Nephron progenitor cell (in vitro differentiated cells): ENCODE measurements at regions not wholly inside any gene's neighbourhood (a gene's known extent, or its start where the extent isn't known, plus 50 kb on each side); places are given as distances from the start of the nearest gene placed in this dataset.

Experiments used
- DNase-seq: peaks from one replicate; pipeline ENCODE4 v3.0.0; 2021
- H3K27ac Mint-ChIP-seq: 2 replicates; pipeline ENCODE4 v1.8.0; 2021; ENCODE audit warnings: mild to moderate bottlenecking, moderate library complexity, mixed read lengths
- H3K27me3 Mint-ChIP-seq: 2 replicates; pipeline ENCODE4 v1.8.0; 2021; ENCODE audit warnings: mild to moderate bottlenecking, low read depth, mixed read lengths; ENCODE audit not compliant: poor library complexity
- H3K36me3 Mint-ChIP-seq: 2 replicates; pipeline ENCODE4 v1.8.0; 2021; ENCODE audit warnings: low read depth, mixed read lengths
- H3K4me1 Mint-ChIP-seq: 2 replicates; pipeline ENCODE4 v1.8.0; 2021; ENCODE audit warnings: mixed read lengths
- H3K4me3 Mint-ChIP-seq: 2 replicates; pipeline ENCODE4 v1.8.0; 2021; ENCODE audit warnings: mild to moderate bottlenecking, moderate library complexity, mixed read lengths
- H3K9me3 Mint-ChIP-seq: 2 replicates; pipeline ENCODE4 v1.8.0; 2021; ENCODE audit warnings: mild to moderate bottlenecking, moderate library complexity, mixed read lengths
- TF ChIP-seq, protein P1 (sequence below): fragments of 200-600 bp; sonication (generic); IDR thresholded peaks from 2 replicates; pipeline ENCODE4 v1.5.0; 2021; ENCODE audit warnings: antibody characterized with exemption

DNA sequence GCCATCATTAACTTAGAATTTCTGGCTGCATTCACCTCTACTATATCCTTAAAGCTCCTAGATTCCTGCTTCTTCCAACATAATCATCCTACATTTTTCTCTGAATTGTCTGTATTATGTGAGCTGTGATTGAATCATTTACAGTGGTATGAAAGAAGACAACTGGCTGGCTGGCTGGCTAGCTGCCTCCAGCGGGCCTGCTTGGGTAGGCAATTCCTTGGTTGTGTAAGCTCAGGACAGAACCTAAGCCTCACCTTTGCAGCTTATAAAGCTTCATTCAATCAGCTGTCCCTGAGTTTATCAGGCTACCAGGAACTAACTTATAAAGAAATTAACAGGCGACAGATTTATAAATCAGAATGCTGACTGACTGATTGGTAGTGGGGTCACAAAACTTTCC, 162.7 kb upstream of the NR3C1 start:
- H3K4me1 Mint-ChIP-seq: peaks cover 7% of the 10 kb centered on the region
- no peak for DNase-seq
- TF ChIP-seq, protein P1, sequence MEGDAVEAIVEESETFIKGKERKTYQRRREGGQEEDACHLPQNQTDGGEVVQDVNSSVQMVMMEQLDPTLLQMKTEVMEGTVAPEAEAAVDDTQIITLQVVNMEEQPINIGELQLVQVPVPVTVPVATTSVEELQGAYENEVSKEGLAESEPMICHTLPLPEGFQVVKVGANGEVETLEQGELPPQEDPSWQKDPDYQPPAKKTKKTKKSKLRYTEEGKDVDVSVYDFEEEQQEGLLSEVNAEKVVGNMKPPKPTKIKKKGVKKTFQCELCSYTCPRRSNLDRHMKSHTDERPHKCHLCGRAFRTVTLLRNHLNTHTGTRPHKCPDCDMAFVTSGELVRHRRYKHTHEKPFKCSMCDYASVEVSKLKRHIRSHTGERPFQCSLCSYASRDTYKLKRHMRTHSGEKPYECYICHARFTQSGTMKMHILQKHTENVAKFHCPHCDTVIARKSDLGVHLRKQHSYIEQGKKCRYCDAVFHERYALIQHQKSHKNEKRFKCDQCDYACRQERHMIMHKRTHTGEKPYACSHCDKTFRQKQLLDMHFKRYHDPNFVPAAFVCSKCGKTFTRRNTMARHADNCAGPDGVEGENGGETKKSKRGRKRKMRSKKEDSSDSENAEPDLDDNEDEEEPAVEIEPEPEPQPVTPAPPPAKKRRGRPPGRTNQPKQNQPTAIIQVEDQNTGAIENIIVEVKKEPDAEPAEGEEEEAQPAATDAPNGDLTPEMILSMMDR: no peak
- H3K36me3 Mint-ChIP-seq: no peaks in the 10 kb centered on the region
- H3K9me3 Mint-ChIP-seq: no peaks in the 10 kb centered on the region
- no peaks in the 10 kb centered on the region for H3K27me3 Mint-ChIP-seq
- H3K27ac Mint-ChIP-seq: no peak overlapping the region
- H3K4me3 Mint-ChIP-seq: no peak overlapping the region

DNA sequence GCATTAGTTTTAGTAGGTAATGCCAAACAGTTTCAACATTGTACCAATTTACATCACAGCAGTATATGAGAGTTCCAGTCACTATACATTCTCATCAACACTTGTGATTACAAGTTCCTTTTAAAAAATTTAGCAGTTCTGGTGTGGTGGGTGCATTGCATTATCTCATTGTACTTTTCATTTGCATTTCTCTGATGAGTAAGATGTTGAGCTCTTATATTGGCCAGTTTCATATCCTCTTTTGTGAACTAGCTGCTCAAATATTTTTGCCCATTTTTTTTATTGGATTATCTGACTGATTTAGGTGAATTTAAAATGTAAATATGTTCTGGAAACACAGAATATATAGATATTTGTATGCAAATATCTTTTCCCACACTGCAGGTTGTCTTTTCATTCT, 160.9 kb upstream of the NR3C1 start:
- Mint-ChIP-seq H3K36me3 (no peaks in the 10 kb centered on the region), H3K9me3 (no peaks in the 10 kb centered on the region), H3K4me3 (no peak overlapping the region), H3K4me1 (no peaks in the 10 kb centered on the region), H3K27me3 (no peaks in the 10 kb centered on the region), H3K27ac (no peak overlapping the region)
- no peak for DNase-seq
- TF ChIP-seq, protein P1: no peak

DNA sequence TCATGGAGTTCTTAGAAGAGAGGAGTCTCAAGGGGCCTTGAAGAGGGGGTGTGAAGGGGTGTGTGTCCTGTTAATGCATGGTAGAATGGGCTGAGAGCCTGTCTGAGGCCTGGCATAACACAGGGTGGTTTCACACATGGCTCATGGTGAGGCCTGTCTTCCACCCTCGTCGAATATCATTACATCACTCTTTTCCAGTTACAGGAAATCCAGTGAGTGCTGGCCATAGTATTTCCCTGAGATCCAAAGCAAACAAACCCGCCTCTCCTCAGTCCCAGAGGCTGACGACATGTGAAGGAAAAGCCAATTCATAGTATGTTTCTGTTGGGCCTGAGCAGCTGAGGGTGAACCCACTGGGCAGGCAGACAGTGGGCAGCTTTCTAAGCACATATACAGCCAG, 159.4 kb upstream of the NR3C1 start:
- Mint-ChIP-seq H3K4me3 (no peak overlapping the region), H3K36me3 (no peaks in the 10 kb centered on the region), H3K4me1 (peaks cover 4% of the 10 kb centered on the region), H3K27ac (no peak overlapping the region), H3K9me3 (no peaks in the 10 kb centered on the region), H3K27me3 (no peaks in the 10 kb centered on the region)
- TF ChIP-seq, protein P1: no peak
- DNase-seq: no peak

DNA sequence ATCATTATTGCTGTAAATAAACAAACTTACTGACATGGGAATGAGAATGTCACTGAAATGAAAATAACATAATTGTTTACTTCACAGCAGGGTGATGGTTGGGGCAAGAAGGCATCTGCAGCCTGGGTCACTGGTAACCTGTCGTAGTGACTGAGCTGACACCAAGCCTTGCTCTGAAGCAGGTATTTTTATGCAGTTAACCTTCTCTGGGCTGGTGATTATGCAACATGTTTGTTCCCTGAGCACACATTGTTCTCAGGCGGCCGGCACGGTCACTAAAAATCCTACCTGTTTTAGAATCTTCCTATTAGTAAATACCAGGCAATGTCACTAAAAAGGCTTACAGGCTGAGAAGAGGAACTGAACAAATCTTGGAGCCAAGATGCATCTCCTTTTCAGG, 157.7 kb upstream of the NR3C1 start:
- no peak overlapping the region for H3K4me3 Mint-ChIP-seq
- no peak for DNase-seq
- H3K4me1 Mint-ChIP-seq: peaks cover 16% of the 10 kb centered on the region
- no peaks in the 10 kb centered on the region for H3K9me3 Mint-ChIP-seq
- no peaks in the 10 kb centered on the region for H3K36me3 Mint-ChIP-seq
- TF ChIP-seq, protein P1: no peak
- H3K27me3 Mint-ChIP-seq: no peaks in the 10 kb centered on the region
- H3K27ac Mint-ChIP-seq: no peak overlapping the region

DNA sequence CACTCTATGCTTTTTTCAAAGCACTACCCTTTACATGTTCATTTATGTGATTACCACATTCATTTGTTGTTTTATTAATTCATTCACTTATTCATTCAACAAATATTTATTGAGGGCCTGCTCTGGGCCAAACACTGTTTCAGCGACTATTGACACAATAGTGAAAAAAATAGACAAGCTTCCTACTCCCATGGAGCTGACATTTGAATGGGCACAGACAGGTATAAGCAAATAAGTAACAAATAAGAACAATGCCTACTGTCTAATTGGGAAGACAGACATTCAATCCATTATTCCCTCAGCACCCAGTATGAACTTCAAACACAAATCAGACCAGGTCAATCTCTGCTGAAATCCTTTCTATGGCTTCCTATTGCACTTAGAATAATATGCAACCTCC, 156.9 kb upstream of the NR3C1 start:
- peaks cover 16% of the 10 kb centered on the region for H3K4me1 Mint-ChIP-seq
- no peak overlapping the region for H3K27ac Mint-ChIP-seq
- TF ChIP-seq, protein P1: no peak
- no peaks in the 10 kb centered on the region for H3K36me3 Mint-ChIP-seq
- DNase-seq: no peak
- no peaks in the 10 kb centered on the region for H3K9me3 Mint-ChIP-seq
- H3K27me3 Mint-ChIP-seq: no peaks in the 10 kb centered on the region
- H3K4me3 Mint-ChIP-seq: no peak overlapping the region

DNA sequence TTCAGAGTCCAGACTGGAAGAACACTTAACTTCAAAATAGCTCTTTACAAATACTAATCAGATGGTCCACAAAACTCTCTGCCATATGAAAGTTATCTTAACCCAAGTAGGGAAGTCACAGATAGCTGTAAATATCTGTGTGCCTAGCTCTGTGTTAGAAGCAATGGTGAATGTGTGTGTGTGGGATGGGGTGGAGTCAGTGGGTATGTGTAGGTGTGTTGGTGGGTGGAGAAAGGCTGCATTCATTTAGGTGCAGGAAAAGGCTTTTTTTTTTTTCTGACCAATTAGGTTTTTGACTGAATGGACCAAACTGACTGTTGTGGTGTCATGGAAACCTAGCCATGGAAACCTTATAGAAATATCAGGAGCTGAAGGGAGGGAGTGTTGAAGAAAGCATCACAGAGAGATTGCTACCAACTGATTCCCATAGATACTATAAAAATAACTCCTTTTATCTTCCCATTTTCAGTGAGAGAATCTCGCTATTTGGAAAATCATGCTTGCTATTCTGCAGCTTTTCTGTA, 156.2 kb upstream of the NR3C1 start:
- H3K4me1 Mint-ChIP-seq: peaks cover 16% of the 10 kb centered on the region
- TF ChIP-seq, protein P1: no peak
- no peak overlapping the region for H3K4me3 Mint-ChIP-seq
- no peak for DNase-seq
- no peaks in the 10 kb centered on the region for H3K36me3 Mint-ChIP-seq
- no peak overlapping the region for H3K27ac Mint-ChIP-seq
- no peaks in the 10 kb centered on the region for H3K9me3 Mint-ChIP-seq
- no peaks in the 10 kb centered on the region for H3K27me3 Mint-ChIP-seq
